Liver (tissue), 8 donors: ENCODE measurements at regions not wholly inside any gene's neighbourhood (a gene's known extent, or its start where the extent isn't known, plus 50 kb on each side); places are given as distances from the start of the nearest gene placed in this dataset.

Source experiments
- DNase-seq: peaks from one replicate; pipeline ENCODE4 v3.0.0-alpha.2; 2017; ENCODE audit warnings: low spot score
- H3K27ac ChIP-seq, 2 donors: one replicate each; pipeline ENCODE4 v1.7.0; 2013; ENCODE audit warnings: inconsistent platforms in 2 of 2, low read length in 2 of 2, control low read depth in 1 of 2, low read depth in 1 of 2, mild to moderate bottlenecking in 1 of 2
- H3K27me3 ChIP-seq, 4 donors: one replicate each; pipeline versions ENCODE4 v1.6.1 to v1.7.0; 2013; ENCODE audit warnings: low read length in 3 of 4, inconsistent platforms in 1 of 4, mild to moderate bottlenecking in 1 of 4, moderate library complexity in 1 of 4; ENCODE audit not compliant: control insufficient read depth in 4 of 4, insufficient read depth in 4 of 4
- H3K36me3 ChIP-seq, 4 donors: one replicate each; pipeline versions ENCODE4 v1.6.1 to v1.7.0; 2013; ENCODE audit warnings: low read length in 3 of 4, mild to moderate bottlenecking in 3 of 4, low read depth in 1 of 4, moderate library complexity in 1 of 4; ENCODE audit not compliant: control insufficient read depth in 4 of 4, insufficient read depth in 3 of 4
- H3K4me1 ChIP-seq, 4 donors: one replicate each; pipeline versions ENCODE4 v1.6.1 to v1.7.0; 2013; ENCODE audit warnings: low read length in 3 of 4, mild to moderate bottlenecking in 3 of 4, moderate library complexity in 1 of 4; ENCODE audit not compliant: control insufficient read depth in 4 of 4, insufficient read depth in 4 of 4
- H3K4me3 ChIP-seq, 3 donors: one replicate each; pipeline versions ENCODE4 v1.6.1 to v1.7.0; 2013; ENCODE audit warnings: low read length in 3 of 3, control low read depth in 1 of 3, low read depth in 1 of 3, mild to moderate bottlenecking in 1 of 3
- H3K9ac ChIP-seq, 2 donors: one replicate each; pipeline ENCODE4 v1.7.0; 2013; ENCODE audit warnings: low read length in 2 of 2, mild to moderate bottlenecking in 2 of 2, moderate library complexity in 2 of 2, control low read depth in 1 of 2, low read depth in 1 of 2
- H3K9me3 ChIP-seq, 4 donors: one replicate each; pipeline versions ENCODE4 v1.6.1 to v1.7.0; 2013; ENCODE audit warnings: low read length in 3 of 4; ENCODE audit not compliant: control insufficient read depth in 4 of 4
- ATF3 ChIP-seq: IDR thresholded peaks from 2 replicates; pipeline ENCODE4 v1.6.1; 2016; ENCODE audit warnings: antibody characterized with exemption
- CTCF ChIP-seq: fragments of 150-350 bp; IDR thresholded peaks from 2 replicates; pipeline ENCODE4 v1.5.1; 2017; ENCODE audit warnings: improper control_type of control experiment, low read depth, low read length; ENCODE audit not compliant: missing input control
- EGR1 ChIP-seq, 2 donors: IDR thresholded peaks; 2 replicates each; pipeline ENCODE4 v1.6.1; 2016 to 2018; ENCODE audit warnings: antibody characterized with exemption in 2 of 2, low read depth in 2 of 2
- FOXA1 ChIP-seq: IDR thresholded peaks from 2 replicates; pipeline ENCODE4 v1.6.1; 2016; ENCODE audit warnings: antibody characterized with exemption
- FOXA2 ChIP-seq: IDR thresholded peaks from 2 replicates; pipeline ENCODE4 v1.6.1; 2016; ENCODE audit warnings: antibody characterized with exemption
- GABPA ChIP-seq, 2 donors: IDR thresholded peaks in 1 of 2; conservative IDR thresholded peaks in 1 of 2; 2 replicates each; pipeline ENCODE4 v1.6.1; 2016; ENCODE audit warnings: antibody characterized with exemption in 2 of 2, mild to moderate bottlenecking in 1 of 2, moderate library complexity in 1 of 2
- HNF4A ChIP-seq, 2 donors: conservative IDR thresholded peaks; 2 replicates each; pipeline ENCODE4 v1.6.1; 2016; ENCODE audit warnings: antibody characterized with exemption in 2 of 2, mild to moderate bottlenecking in 2 of 2
- HNF4G ChIP-seq: IDR thresholded peaks from 2 replicates; pipeline ENCODE4 v1.6.1; 2016; ENCODE audit warnings: antibody characterized with exemption
- JUND ChIP-seq, 2 donors: IDR thresholded peaks; 2 replicates each; pipeline ENCODE4 v1.6.1; 2016; ENCODE audit warnings: antibody characterized with exemption in 2 of 2
- MAX ChIP-seq: IDR thresholded peaks from 2 replicates; pipeline ENCODE4 v1.6.1; 2016; ENCODE audit warnings: antibody characterized with exemption
- NR2F2 ChIP-seq: IDR thresholded peaks from 2 replicates; pipeline ENCODE4 v1.6.1; 2016; ENCODE audit warnings: antibody characterized with exemption
- RAD21 ChIP-seq, 2 donors: IDR thresholded peaks; 2 replicates each; pipeline ENCODE4 v1.6.1; 2016; ENCODE audit warnings: antibody characterized with exemption in 2 of 2, mild to moderate bottlenecking in 2 of 2
- REST ChIP-seq: IDR thresholded peaks from 2 replicates; pipeline ENCODE4 v1.6.1; 2016; ENCODE audit warnings: antibody characterized with exemption, mild to moderate bottlenecking
- RXRA ChIP-seq, 2 donors: IDR thresholded peaks; 2 replicates each; pipeline ENCODE4 v1.6.1; 2017 to 2018; ENCODE audit warnings: antibody characterized with exemption in 2 of 2, mild to moderate bottlenecking in 1 of 2
- SP1 ChIP-seq: IDR thresholded peaks from 2 replicates; pipeline ENCODE4 v1.6.1; 2018; ENCODE audit warnings: antibody characterized with exemption, mild to moderate bottlenecking
- TAF1 ChIP-seq: conservative IDR thresholded peaks from 2 replicates; pipeline ENCODE4 v1.6.1; 2016; ENCODE audit warnings: antibody characterized with exemption, mild to moderate bottlenecking
- YY1 ChIP-seq: IDR thresholded peaks from 2 replicates; pipeline ENCODE4 v1.6.1; 2016; ENCODE audit warnings: antibody characterized with exemption, mild to moderate bottlenecking
- ZBTB33 ChIP-seq: IDR thresholded peaks from 2 replicates; pipeline ENCODE4 v1.6.1; 2016; ENCODE audit warnings: antibody characterized with exemption
- WGBS: extraction: QIAGEN DNeasy Blood & Tissue Kit; methylation state at CpG from one replicate; pipeline ENCODE4 v1.1.7; 2013; 5-methylcytosine and 5-hydroxymethylcytosine counted together
- donor health status: healthy.
- donor health status: healthy.
- donor health status: healthy.
- donor health status: healthy.
- donor health status: healthy.

- Histone ChIP-seq H3K27ac (no peak overlapping the region), H3K9me3 (no peaks in the 10 kb centered on the region), H3K4me3 (no peak overlapping the region), H3K9ac (no peak overlapping the region), H3K36me3 (no peaks in the 10 kb centered on the region), H3K27me3 (no peaks in the 10 kb centered on the region), H3K4me1 (no peaks in the 10 kb centered on the region)
- 88% methylated on average over 7 of the region's 7 CpGs for WGBS
- no peak for DNase-seq
- TF ChIP-seq EGR1 (IDR thresholded peaks at IDR 0.05; ENCODE audit: low read depth in 2 of 2) (no peak), HNF4A (conservative IDR thresholded peaks at IDR 0.05) (no peak), CTCF (no peak), GABPA (IDR thresholded peaks at IDR 0.05 in 1 of 2, conservative IDR thresholded peaks at IDR 0.05 in 1 of 2) (no peak), NR2F2 (no peak), YY1 (no peak), JUND (IDR thresholded peaks at IDR 0.05) (no peak), ATF3 (no peak), FOXA2 (no peak), RXRA (IDR thresholded peaks at IDR 0.05) (no peak), ZBTB33 (no peak), FOXA1 (no peak), MAX (no peak), TAF1 (no peak), RAD21 (IDR thresholded peaks at IDR 0.05) (no peak)
These were observed 101.3 kb downstream of the AKAP11 start for GRCh38 chr13:42373048-42373812.

- TF ChIP-seq JUND (IDR thresholded peaks at IDR 0.05) (no peak), EGR1 (IDR thresholded peaks at IDR 0.05; ENCODE audit: low read depth in 2 of 2) (no peak), HNF4G (no peak), YY1 (no peak), HNF4A (conservative IDR thresholded peaks at IDR 0.05) (no peak), NR2F2 (no peak), TAF1 (no peak), FOXA2 (no peak), ATF3 (no peak), SP1 (no peak), RAD21 (IDR thresholded peaks at IDR 0.05) (no peak), GABPA (IDR thresholded peaks at IDR 0.05 in 1 of 2, conservative IDR thresholded peaks at IDR 0.05 in 1 of 2) (no peak), MAX (no peak), ZBTB33 (no peak), REST (no peak)
- Histone ChIP-seq H3K27me3 (no peaks in the 10 kb centered on the region), H3K9ac (no peak overlapping the region)
These were observed 103.7 kb downstream of the AKAP11 start for GRCh38 chr13:42375663-42376062.

More at GRCh38 chr13:42375663-42376062, 103.7 kb downstream of the AKAP11 start:
- Histone ChIP-seq H3K9me3 (no peaks in the 10 kb centered on the region), H3K27ac (no peak overlapping the region), H3K4me1 (no peaks in the 10 kb centered on the region), H3K4me3 (no peak overlapping the region), H3K36me3 (no peaks in the 10 kb centered on the region)
- DNase-seq, result no peak
